Stimulated activated CD4-positive, alpha-beta T cell treated with anti-CD3 and anti-CD28 coated beads, Interleukin-4, amount 100 ng/mL, for 24 hours (primary cell): ENCODE measurements at regions not wholly inside any gene's neighbourhood (a gene's known extent, or its start where the extent isn't known, plus 50 kb on each side); places are given as distances from the start of the nearest gene placed in this dataset.

Experiments
- DNase-seq: peaks from one replicate; pipeline ENCODE4 v3.0.0-alpha.2; 2020

GRCh38 chr15:38894243-38894948 lies 329.8 kb upstream of the RASGRP1 start:
- DNase-seq: no peak

- DNase-seq: no peak
Measured at GRCh38 chr15:38895326-38896255, 331.0 kb upstream of the RASGRP1 start.

- no peak for DNase-seq
Measured at GRCh38 chr15:38896647-38897046, 332.0 kb upstream of the RASGRP1 start.

- no peak for DNase-seq
Measured at GRCh38 chr15:38897551-38897950, 332.9 kb upstream of the RASGRP1 start.

- no peak for DNase-seq
Measured at GRCh38 chr15:38898236-38898635, 333.6 kb upstream of the RASGRP1 start.

- no peak for DNase-seq
Measured at GRCh38 chr15:38899300-38899699, 334.7 kb upstream of the RASGRP1 start.

GRCh38 chr15:38904298-38904697 lies 339.7 kb upstream of the RASGRP1 start:
- no peak for DNase-seq

- no peak for DNase-seq
Measured at GRCh38 chr15:38905632-38906031, 341.0 kb upstream of the RASGRP1 start.

GRCh38 chr15:38920966-38921365 lies 356.4 kb upstream of the RASGRP1 start:
- DNase-seq: no peak

- DNase-seq: no peak
Measured at GRCh38 chr15:38921471-38921870, 356.9 kb upstream of the RASGRP1 start.

- DNase-seq: no peak
Measured at GRCh38 chr15:38928431-38928830, 363.8 kb upstream of the RASGRP1 start.

GRCh38 chr15:38930851-38931572 lies 366.4 kb upstream of the RASGRP1 start:
- DNase-seq: no peak

- DNase-seq: no peak
Measured at GRCh38 chr15:38941399-38941953, 376.9 kb upstream of the RASGRP1 start.

- no peak for DNase-seq
Measured at GRCh38 chr15:38944536-38944935, 379.9 kb upstream of the RASGRP1 start.

- DNase-seq: no peak
Measured at GRCh38 chr15:38945551-38946298, 381.1 kb upstream of the RASGRP1 start.

- DNase-seq: no peak
Measured at GRCh38 chr15:38954090-38954489, 389.5 kb upstream of the RASGRP1 start.

GRCh38 chr15:38961456-38961855 lies 396.8 kb upstream of the RASGRP1 start:
- no peak for DNase-seq

- DNase-seq: no peak
Measured at GRCh38 chr15:38961931-38962330, 397.3 kb upstream of the RASGRP1 start.

GRCh38 chr15:38972831-38973230 lies 408.2 kb upstream of the RASGRP1 start:
- DNase-seq: no peak

GRCh38 chr15:38975282-38975990 lies 410.8 kb upstream of the RASGRP1 start:
- no peak for DNase-seq

- DNase-seq: no peak
Measured at GRCh38 chr15:38991126-38991525, 426.5 kb upstream of the RASGRP1 start.

- DNase-seq: no peak
Measured at GRCh38 chr15:38991701-38992100, 427.1 kb upstream of the RASGRP1 start.
